ENCODE measurements at regions not wholly inside any gene's neighbourhood (a gene's known extent, or its start where the extent isn't known, plus 50 kb on each side); places are given as distances from the start of the nearest gene placed in this dataset.
"Not testable (repeated sequence)": the region's sequence is repeated elsewhere in the genome, so short reads cannot be mapped to it uniquely, and the experiment has no call there.

DNA sequence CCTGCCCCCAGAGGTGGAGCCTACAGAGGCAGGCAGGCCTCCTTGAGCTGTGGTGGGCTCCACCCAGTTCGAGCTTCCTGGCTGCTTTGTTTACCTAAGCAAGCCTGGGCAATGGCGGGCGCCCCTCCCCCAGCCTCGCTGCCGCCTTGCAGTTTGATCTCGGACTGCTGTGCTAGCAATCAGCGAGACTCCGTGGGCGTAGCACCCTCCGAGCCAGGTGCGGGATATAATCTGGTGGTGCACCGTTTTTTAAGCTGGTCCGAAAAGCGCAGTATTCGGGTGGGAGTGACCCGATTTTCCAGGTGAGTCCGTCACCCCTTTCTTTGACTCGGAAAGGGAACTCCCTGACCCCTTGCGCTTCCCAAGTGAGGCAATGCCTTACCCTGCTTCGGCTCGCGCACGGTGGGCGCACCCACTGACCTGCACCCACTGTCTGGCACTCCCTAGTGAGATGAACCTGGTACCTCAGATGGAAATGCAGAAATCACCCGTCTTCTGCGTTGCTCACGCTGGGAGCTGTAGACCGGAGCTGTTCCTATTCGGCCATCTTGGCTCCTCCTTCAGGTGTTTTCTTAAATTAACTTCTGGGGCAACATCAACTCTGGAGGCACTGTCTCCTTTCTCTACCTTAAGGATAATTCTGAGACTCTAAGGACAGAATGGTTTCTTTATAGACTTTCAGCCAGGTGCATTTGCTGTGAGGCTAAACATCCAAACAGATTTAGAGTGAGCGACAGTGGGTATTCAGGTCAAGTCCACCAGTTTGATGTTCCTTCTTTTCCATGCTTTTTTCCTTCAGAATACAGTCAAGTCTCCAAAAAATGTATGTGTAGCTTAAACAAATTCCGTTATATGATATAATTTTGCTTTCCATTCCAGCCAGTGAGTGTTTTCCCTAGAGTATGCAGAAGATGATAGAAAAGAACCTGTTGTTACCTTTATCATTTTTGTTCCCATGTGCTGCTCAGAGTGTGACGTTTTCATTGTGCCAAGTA is 170.8 kb downstream of the KCNRG start:
- TF ChIP-seq, protein P1, sequence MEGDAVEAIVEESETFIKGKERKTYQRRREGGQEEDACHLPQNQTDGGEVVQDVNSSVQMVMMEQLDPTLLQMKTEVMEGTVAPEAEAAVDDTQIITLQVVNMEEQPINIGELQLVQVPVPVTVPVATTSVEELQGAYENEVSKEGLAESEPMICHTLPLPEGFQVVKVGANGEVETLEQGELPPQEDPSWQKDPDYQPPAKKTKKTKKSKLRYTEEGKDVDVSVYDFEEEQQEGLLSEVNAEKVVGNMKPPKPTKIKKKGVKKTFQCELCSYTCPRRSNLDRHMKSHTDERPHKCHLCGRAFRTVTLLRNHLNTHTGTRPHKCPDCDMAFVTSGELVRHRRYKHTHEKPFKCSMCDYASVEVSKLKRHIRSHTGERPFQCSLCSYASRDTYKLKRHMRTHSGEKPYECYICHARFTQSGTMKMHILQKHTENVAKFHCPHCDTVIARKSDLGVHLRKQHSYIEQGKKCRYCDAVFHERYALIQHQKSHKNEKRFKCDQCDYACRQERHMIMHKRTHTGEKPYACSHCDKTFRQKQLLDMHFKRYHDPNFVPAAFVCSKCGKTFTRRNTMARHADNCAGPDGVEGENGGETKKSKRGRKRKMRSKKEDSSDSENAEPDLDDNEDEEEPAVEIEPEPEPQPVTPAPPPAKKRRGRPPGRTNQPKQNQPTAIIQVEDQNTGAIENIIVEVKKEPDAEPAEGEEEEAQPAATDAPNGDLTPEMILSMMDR (tag by site-specific recombination; IDR thresholded peaks at IDR 0.05): not testable (repeated sequence)
- TF ChIP-seq ZNF76 (tag by site-specific recombination; IDR thresholded peaks at IDR 0.05; ENCODE audit: borderline replicate concordance, low read depth); ZNF121 (tag by site-specific recombination; IDR thresholded peaks at IDR 0.05); ZNF391 (tag by site-specific recombination; IDR thresholded peaks at IDR 0.05; ENCODE audit: borderline replicate concordance, low read depth); ZNF366 (tag by site-specific recombination; conservative IDR thresholded peaks at IDR 0.05): not testable (repeated sequence)
- TF ChIP-seq, protein P2, sequence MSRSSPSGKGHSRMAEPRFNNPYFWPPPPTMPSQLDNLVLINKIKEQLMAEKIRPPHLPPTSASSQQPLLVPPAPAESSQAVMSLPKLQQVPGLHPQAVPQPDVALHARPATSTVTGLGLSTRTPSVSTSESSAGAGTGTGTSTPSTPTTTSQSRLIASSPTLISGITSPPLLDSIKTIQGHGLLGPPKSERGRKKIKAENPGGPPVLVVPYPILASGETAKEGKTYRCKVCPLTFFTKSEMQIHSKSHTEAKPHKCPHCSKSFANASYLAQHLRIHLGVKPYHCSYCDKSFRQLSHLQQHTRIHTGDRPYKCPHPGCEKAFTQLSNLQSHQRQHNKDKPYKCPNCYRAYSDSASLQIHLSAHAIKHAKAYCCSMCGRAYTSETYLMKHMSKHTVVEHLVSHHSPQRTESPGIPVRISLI (tag by site-specific recombination; IDR thresholded peaks at IDR 0.05): not testable (repeated sequence)
- TF ChIP-seq, protein P3, sequence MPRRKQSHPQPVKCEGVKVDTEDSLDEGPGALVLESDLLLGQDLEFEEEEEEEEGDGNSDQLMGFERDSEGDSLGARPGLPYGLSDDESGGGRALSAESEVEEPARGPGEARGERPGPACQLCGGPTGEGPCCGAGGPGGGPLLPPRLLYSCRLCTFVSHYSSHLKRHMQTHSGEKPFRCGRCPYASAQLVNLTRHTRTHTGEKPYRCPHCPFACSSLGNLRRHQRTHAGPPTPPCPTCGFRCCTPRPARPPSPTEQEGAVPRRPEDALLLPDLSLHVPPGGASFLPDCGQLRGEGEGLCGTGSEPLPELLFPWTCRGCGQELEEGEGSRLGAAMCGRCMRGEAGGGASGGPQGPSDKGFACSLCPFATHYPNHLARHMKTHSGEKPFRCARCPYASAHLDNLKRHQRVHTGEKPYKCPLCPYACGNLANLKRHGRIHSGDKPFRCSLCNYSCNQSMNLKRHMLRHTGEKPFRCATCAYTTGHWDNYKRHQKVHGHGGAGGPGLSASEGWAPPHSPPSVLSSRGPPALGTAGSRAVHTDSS (tag by site-specific recombination; IDR thresholded peaks at IDR 0.05): not testable (repeated sequence)

Measured in HEK293 (cell line).